GM23248 (cell line): ENCODE measurements at regions not wholly inside any gene's neighbourhood (a gene's known extent, or its start where the extent isn't known, plus 50 kb on each side); places are given as distances from the start of the nearest gene placed in this dataset.
A peak's percentile ranks its signal among the peaks of the same experiment; 100 is the strongest.

ENCODE experiments used
- DNase-seq: peaks from one replicate; pipeline ENCODE4 v3.0.0-alpha.2; 2015
- H2AFZ ChIP-seq: fragments of 200-600 bp; sonication (generic); 2 replicates; pipeline ENCODE4 v1.6.1; 2016; ENCODE audit warnings: antibody characterized with exemption
- H3F3A ChIP-seq: fragments of 200-600 bp; sonication (generic); 2 replicates; pipeline ENCODE4 v1.6.1; 2016; ENCODE audit warnings: mild to moderate bottlenecking, antibody characterized with exemption, mixed run types; ENCODE audit not compliant: insufficient read depth
- H3K27ac ChIP-seq: fragments of 200-600 bp; sonication (generic); 2 replicates; pipeline ENCODE4 v1.5.1; 2016; ENCODE audit warnings: mild to moderate bottlenecking
- H3K27me3 ChIP-seq: fragments of 200-600 bp; sonication (generic); replicated peaks from 2 replicates; pipeline ENCODE4 v1.6.1; 2016; ENCODE audit warnings: mild to moderate bottlenecking; ENCODE audit not compliant: insufficient read depth
- H3K36me3 ChIP-seq: fragments of 200-600 bp; sonication (generic); 2 replicates; pipeline ENCODE4 v1.6.1; 2016; ENCODE audit warnings: low read depth, mild to moderate bottlenecking
- H3K4me1 ChIP-seq: fragments of 200-600 bp; sonication (generic); 2 replicates; pipeline ENCODE4 v1.6.1; 2016; ENCODE audit warnings: mild to moderate bottlenecking; ENCODE audit not compliant: insufficient read depth
- H3K4me2 ChIP-seq: fragments of 200-600 bp; sonication (generic); one replicate; pipeline ENCODE4 v1.6.1; 2016; ENCODE audit warnings: mild to moderate bottlenecking; ENCODE audit not compliant: unreplicated experiment
- H3K4me3 ChIP-seq: fragments of 200-600 bp; sonication (generic); 2 replicates; pipeline ENCODE4 v1.5.1; 2016; ENCODE audit warnings: mild to moderate bottlenecking
- H3K79me2 ChIP-seq: fragments of 200-600 bp; sonication (generic); 2 replicates; pipeline ENCODE4 v1.6.1; 2016; ENCODE audit warnings: mild to moderate bottlenecking; ENCODE audit not compliant: insufficient read depth
- H3K9ac ChIP-seq: fragments of 200-600 bp; sonication (generic); 2 replicates; pipeline ENCODE4 v1.6.1; 2016; ENCODE audit warnings: mild to moderate bottlenecking
- H3K9me2 ChIP-seq: fragments of 200-600 bp; sonication (generic); 2 replicates; pipeline ENCODE4 v1.6.1; 2016; ENCODE audit warnings: mixed run types, mild to moderate bottlenecking, moderate library complexity; ENCODE audit not compliant: insufficient read depth
- H3K9me3 ChIP-seq: fragments of 200-600 bp; sonication (generic); one replicate; pipeline ENCODE4 v1.6.1; 2017; ENCODE audit warnings: low read depth
- H4K20me1 ChIP-seq: fragments of 200-600 bp; sonication (generic); 2 replicates; pipeline ENCODE4 v1.6.0; 2016; ENCODE audit not compliant: insufficient read depth
- EZH2 ChIP-seq: fragments of 200-600 bp; sonication (generic); IDR thresholded peaks from 2 replicates; pipeline ENCODE4 v1.6.1; 2018; ENCODE audit warnings: antibody characterized with exemption, mild to moderate bottlenecking; ENCODE audit not compliant: insufficient read depth, poor library complexity, severe bottlenecking
- EZH2phosphoT487 ChIP-seq: fragments of 200-600 bp; sonication (generic); IDR thresholded peaks from 2 replicates; pipeline ENCODE4 v1.6.1; 2018; ENCODE audit warnings: antibody characterized with exemption, moderate library complexity, mild to moderate bottlenecking, low read depth; ENCODE audit not compliant: insufficient read depth
- WGBS, 2 experiments: methylation state at CpG; one replicate each; pipeline ENCODE4 v1.1.6; 2015 to 2017; ENCODE audit warnings: low lambda C conversion rate in 2 of 2, low coverage in 1 of 2; ENCODE audit errors: missing lambda C conversion rate in 2 of 2; 5-methylcytosine and 5-hydroxymethylcytosine counted together
- in situ Hi-C: fragments of 300-500 bp; cut with MboI; formaldehyde crosslinking; loops from 2 replicates; pipeline ENCODE4 v1.15.0; 2020

GRCh38 chr13:91078093-91078679, 269.3 kb upstream of the MIR17HG start:
- no peak overlapping the region for H2AFZ ChIP-seq

GRCh38 chr13:91079176-91079575, 268.3 kb upstream of the MIR17HG start:
- Histone ChIP-seq H4K20me1 (no peaks in the 10 kb centered on the region), H3K9me2 (no peaks in the 10 kb centered on the region), H3K36me3 (no peaks in the 10 kb centered on the region), H3K27ac (no peak overlapping the region), H3K4me1 (no peaks in the 10 kb centered on the region), H3K9me3 (no peaks in the 10 kb centered on the region), H2AFZ (no peak overlapping the region), H3K4me2 (no peak overlapping the region), H3F3A (no peaks in the 10 kb centered on the region), H3K27me3 (no peaks in the 10 kb centered on the region), H3K4me3 (no peak overlapping the region), H3K9ac (no peak overlapping the region), H3K79me2 (no peaks in the 10 kb centered on the region)
- WGBS, 2 experiments = 13 to 20% methylated on average over 2 of the region's 2 CpGs
- in situ Hi-C loops = no loop called here
- no peak for TF ChIP-seq EZH2
- DNase-seq = no peak

More at GRCh38 chr13:91078093-91078679, 269.3 kb upstream of the MIR17HG start:
- Histone ChIP-seq H4K20me1 (no peaks in the 10 kb centered on the region), H3K36me3 (no peaks in the 10 kb centered on the region), H3K79me2 (no peaks in the 10 kb centered on the region), H3K27ac (no peak overlapping the region), H3K27me3 (no peaks in the 10 kb centered on the region), H3K4me1 (no peaks in the 10 kb centered on the region), H3K9me3 (no peaks in the 10 kb centered on the region), H3K9ac (no peak overlapping the region), H3K4me2 (no peak overlapping the region), H3F3A (no peaks in the 10 kb centered on the region), H3K4me3 (no peak overlapping the region), H3K9me2 (no peaks in the 10 kb centered on the region)
- in situ Hi-C loops = no loop called here
- 8 to 10% methylated on average over 4 of the region's 4 CpGs for WGBS, 2 experiments
- no peak for TF ChIP-seq EZH2phosphoT487
- no peak for TF ChIP-seq EZH2
- DNase-seq = peak; percentile 1

DNA sequence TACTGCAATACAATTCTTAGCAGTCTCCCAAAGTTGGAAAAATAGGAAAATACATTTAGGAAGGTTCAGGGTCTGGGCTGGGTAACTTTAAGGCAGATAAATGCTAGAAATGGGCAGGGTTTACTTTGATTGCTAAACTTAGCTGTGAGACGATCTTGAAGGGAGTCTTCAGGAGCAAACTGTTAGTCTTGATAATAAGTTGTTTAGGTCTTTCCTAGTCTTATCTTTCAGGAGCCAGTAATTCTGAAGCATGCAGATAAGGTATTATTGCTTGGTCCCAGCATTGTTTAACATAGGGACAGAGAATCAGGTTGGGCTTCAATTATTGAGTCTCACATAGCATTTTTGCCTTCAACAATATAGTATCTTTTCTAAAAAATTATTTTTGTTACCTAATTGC, 262.4 kb upstream of the MIR17HG start:
- DNase-seq = no peak
- Histone ChIP-seq H3K9me3 (peaks cover 2% of the 10 kb centered on the region), H3K27ac (no peak overlapping the region), H3K36me3 (no peaks in the 10 kb centered on the region), H3K4me2 (no peak overlapping the region), H3K79me2 (no peaks in the 10 kb centered on the region), H2AFZ (no peak overlapping the region), H3K9me2 (no peaks in the 10 kb centered on the region), H3K9ac (no peak overlapping the region), H3K27me3 (no peaks in the 10 kb centered on the region), H4K20me1 (no peaks in the 10 kb centered on the region), H3K4me3 (no peak overlapping the region), H3F3A (no peaks in the 10 kb centered on the region), H3K4me1 (no peaks in the 10 kb centered on the region)
- TF ChIP-seq EZH2phosphoT487 = no peak
- no peak for TF ChIP-seq EZH2
- in situ Hi-C loops = no loop called here
- WGBS, 2 experiments = 29 to 34% methylated on average over 1 of the region's 1 CpG

DNA sequence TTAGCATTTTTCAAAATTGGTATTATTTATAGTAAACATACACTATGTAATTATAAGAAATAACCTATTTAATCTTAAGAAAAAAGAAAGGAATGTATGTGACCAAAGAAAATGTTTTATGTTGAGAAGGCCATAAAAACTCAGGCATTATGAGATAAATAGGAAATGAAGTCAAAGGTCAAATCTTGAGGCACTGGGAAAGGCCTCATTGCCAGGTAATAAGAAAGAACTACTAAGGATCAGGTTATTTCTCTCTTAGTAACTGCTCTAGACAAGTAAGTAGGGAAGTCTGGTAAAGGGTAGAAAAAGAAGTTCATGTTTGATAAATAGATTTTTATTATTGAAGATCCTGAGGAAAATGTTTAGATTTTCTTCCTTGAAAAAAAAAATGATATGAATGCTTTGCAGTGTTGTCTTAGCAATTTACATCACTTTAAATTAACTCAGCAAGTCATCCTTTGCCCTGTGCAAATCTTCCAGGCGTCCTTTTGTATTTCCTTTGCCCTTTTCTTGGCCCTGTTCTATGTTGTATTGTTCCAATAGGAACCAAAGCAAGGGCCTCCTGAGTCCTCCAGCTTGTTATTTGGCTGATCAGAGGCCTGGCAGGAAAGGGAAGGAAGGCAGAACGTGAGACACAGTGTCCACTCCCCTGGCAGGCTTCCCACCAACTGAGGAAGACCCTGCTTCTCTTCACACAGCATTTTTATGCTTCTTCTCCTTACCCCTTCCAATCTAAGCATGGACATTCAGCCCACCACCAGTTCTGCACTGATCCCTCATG, 260.4 kb upstream of the MIR17HG start:
- no peaks in the 10 kb centered on the region for H3F3A ChIP-seq
- WGBS, 2 experiments = 0% methylated on average over 2 of the region's 2 CpGs
- no peaks in the 10 kb centered on the region for H3K4me1 ChIP-seq
- H3K27ac ChIP-seq = no peak overlapping the region
- in situ Hi-C loops = no loop called here
- H3K4me2 ChIP-seq = no peak overlapping the region
- H3K27me3 ChIP-seq = no peaks in the 10 kb centered on the region
- H3K9ac ChIP-seq = no peak overlapping the region
- H3K4me3 ChIP-seq = no peak overlapping the region
- H3K9me3 ChIP-seq = peaks cover 4% of the 10 kb centered on the region
- H3K79me2 ChIP-seq = no peaks in the 10 kb centered on the region
- H4K20me1 ChIP-seq = no peaks in the 10 kb centered on the region
- no peak overlapping the region for H2AFZ ChIP-seq
- TF ChIP-seq EZH2phosphoT487 = no peak
- TF ChIP-seq EZH2 = no peak
- H3K36me3 ChIP-seq = no peaks in the 10 kb centered on the region
- no peaks in the 10 kb centered on the region for H3K9me2 ChIP-seq
- DNase-seq = no peak
